Thyroid gland (tissue), 4 donors: ENCODE measurements at regions not wholly inside any gene's neighbourhood (a gene's known extent, or its start where the extent isn't known, plus 50 kb on each side); places are given as distances from the start of the nearest gene placed in this dataset.

Experiments used
- CTCF ChIP-seq, 6 experiments: fragments of 200-600 bp in 3 of 6; fragments of 450-650 bp in 3 of 6; sonication (generic) in 3 of 6; IDR thresholded peaks; one replicate each; pipeline ENCODE4 v1.5.1; 2016 to 2019; ENCODE audit warnings: antibody characterized with exemption in 6 of 6, mild to moderate bottlenecking in 2 of 6, inconsistent platforms in 1 of 6, moderate library complexity in 1 of 6
- POLR2A ChIP-seq, 2 donors: fragments of 450-650 bp; IDR thresholded peaks; one replicate each; pipeline ENCODE4 v1.6.1; 2017; ENCODE audit warnings: antibody characterized with exemption in 2 of 2, mild to moderate bottlenecking in 2 of 2, moderate library complexity in 1 of 2

GRCh38 chr3:83683937-83684598 lies 1274.7 kb upstream of the CADM2 start:
- TF ChIP-seq CTCF (IDR thresholded peaks at IDR 0.05) = no peak
- TF ChIP-seq POLR2A (IDR thresholded peaks at IDR 0.05) = no peak
